ENCODE measurements at regions not wholly inside any gene's neighbourhood (a gene's known extent, or its start where the extent isn't known, plus 50 kb on each side); places are given as distances from the start of the nearest gene placed in this dataset.

GRCh38 chr7:68729371-68729770 is 868.9 kb upstream of the AUTS2 start:
- TF ChIP-seq, protein P1, sequence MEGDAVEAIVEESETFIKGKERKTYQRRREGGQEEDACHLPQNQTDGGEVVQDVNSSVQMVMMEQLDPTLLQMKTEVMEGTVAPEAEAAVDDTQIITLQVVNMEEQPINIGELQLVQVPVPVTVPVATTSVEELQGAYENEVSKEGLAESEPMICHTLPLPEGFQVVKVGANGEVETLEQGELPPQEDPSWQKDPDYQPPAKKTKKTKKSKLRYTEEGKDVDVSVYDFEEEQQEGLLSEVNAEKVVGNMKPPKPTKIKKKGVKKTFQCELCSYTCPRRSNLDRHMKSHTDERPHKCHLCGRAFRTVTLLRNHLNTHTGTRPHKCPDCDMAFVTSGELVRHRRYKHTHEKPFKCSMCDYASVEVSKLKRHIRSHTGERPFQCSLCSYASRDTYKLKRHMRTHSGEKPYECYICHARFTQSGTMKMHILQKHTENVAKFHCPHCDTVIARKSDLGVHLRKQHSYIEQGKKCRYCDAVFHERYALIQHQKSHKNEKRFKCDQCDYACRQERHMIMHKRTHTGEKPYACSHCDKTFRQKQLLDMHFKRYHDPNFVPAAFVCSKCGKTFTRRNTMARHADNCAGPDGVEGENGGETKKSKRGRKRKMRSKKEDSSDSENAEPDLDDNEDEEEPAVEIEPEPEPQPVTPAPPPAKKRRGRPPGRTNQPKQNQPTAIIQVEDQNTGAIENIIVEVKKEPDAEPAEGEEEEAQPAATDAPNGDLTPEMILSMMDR (conservative IDR thresholded peaks at IDR 0.05) = no peak
- TF ChIP-seq ZFX (IDR thresholded peaks at IDR 0.05) = no peak

Data from C4-2B (cell line).